ENCODE measurements at regions not wholly inside any gene's neighbourhood (a gene's known extent, or its start where the extent isn't known, plus 50 kb on each side); places are given as distances from the start of the nearest gene placed in this dataset.

DNA sequence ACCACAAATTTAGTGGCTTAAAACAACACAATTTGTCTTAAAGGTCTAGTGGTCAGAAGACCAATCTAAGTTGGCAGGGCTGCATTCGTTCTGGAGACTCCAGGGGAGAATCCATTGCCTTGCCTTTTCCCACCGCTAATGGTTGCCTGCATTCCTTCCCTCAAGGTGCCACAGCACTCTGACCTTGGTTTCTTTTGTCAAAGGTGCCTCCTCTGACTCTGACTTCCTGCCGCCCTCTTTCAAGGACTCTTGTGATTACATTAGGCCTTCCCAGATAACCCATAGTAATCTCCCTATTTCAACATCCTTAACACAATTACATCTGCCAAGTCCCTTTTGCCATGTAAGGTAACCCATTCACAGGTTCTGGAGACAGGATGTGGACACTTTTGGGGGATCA lies 145.3 kb downstream of the S1PR1 start:
- Histone ChIP-seq H3K4me3 (ENCODE audit: low read depth, low read length) (no peak overlapping the region), H3K27me3 (ENCODE audit: insufficient read depth, low read depth, severe bottlenecking) (peaks cover 38% of the 10 kb centered on the region), H3K36me3 (no peaks in the 10 kb centered on the region), H3K9me3 (ENCODE audit: severe bottlenecking) (no peaks in the 10 kb centered on the region), H3K27ac (no peak overlapping the region)
- DNase-seq, result no peak
- TF ChIP-seq, protein P1, sequence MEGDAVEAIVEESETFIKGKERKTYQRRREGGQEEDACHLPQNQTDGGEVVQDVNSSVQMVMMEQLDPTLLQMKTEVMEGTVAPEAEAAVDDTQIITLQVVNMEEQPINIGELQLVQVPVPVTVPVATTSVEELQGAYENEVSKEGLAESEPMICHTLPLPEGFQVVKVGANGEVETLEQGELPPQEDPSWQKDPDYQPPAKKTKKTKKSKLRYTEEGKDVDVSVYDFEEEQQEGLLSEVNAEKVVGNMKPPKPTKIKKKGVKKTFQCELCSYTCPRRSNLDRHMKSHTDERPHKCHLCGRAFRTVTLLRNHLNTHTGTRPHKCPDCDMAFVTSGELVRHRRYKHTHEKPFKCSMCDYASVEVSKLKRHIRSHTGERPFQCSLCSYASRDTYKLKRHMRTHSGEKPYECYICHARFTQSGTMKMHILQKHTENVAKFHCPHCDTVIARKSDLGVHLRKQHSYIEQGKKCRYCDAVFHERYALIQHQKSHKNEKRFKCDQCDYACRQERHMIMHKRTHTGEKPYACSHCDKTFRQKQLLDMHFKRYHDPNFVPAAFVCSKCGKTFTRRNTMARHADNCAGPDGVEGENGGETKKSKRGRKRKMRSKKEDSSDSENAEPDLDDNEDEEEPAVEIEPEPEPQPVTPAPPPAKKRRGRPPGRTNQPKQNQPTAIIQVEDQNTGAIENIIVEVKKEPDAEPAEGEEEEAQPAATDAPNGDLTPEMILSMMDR (IDR thresholded peaks at IDR 0.05; ENCODE audit: low read depth, low read length), result no peak

DNA sequence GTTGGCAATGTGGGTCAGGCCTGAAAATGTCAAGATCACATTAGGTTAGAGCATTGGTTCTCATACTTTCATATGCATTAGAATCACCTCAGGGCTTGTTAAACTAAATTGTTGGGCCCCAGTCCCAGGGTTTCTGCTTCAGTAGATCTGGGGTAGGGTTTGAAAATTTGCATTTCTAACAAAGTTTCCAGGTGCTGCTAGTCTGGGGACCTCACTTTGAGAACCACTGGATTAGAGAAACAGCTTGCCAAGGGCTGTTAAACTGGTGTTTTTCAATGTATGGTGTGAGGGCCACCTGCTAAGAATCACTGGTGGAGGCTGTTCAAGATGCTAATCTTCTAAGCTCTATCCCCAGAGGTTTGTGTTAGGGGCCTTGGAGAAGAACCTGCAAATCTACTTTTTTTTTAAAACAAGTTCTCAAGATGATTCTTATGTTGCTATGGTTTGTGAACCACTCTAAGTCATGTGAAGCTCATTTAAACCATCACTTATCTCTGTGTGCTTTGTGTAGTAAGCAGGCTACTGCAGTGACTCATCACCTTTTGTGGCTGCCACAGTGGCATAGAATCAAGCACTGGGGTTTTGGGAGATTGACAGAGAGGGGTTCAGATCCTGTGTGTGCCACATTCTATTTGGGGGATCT lies 152.2 kb downstream of the S1PR1 start:
- TF ChIP-seq, protein P1 (IDR thresholded peaks at IDR 0.05; ENCODE audit: low read depth, low read length), result no peak
- Histone ChIP-seq H3K27me3 (ENCODE audit: insufficient read depth, low read depth, severe bottlenecking) (peaks cover 52% of the 10 kb centered on the region), H3K27ac (no peak overlapping the region), H3K4me3 (ENCODE audit: low read depth, low read length) (no peak overlapping the region), H3K36me3 (no peaks in the 10 kb centered on the region), H3K9me3 (ENCODE audit: severe bottlenecking) (no peaks in the 10 kb centered on the region)
- DNase-seq, result no peak

DNA sequence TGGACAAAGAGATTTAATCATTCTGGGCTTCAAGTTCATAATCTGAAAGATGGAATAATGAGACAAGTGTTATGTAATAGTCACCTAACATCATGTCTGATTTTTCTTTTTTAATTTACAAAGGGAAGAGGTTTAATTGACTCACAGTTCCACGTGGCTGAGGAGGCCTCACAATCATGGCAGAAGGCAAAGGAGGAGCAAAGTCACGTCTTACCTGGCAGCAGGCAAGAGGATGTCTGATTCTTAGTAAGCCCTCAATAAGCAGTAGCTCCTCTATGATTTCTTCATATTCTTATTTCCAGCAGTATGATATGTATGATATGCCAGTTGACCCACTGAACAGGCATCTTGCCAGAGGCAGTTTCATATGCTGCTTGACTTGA lies 152.7 kb downstream of the S1PR1 start:
- TF ChIP-seq, protein P1 (IDR thresholded peaks at IDR 0.05; ENCODE audit: low read depth, low read length), result no peak
- Histone ChIP-seq H3K27me3 (ENCODE audit: insufficient read depth, low read depth, severe bottlenecking) (peaks cover 57% of the 10 kb centered on the region), H3K36me3 (no peaks in the 10 kb centered on the region), H3K27ac (no peak overlapping the region), H3K9me3 (ENCODE audit: severe bottlenecking) (no peaks in the 10 kb centered on the region), H3K4me3 (ENCODE audit: low read depth, low read length) (no peak overlapping the region)
- DNase-seq, result no peak

DNA sequence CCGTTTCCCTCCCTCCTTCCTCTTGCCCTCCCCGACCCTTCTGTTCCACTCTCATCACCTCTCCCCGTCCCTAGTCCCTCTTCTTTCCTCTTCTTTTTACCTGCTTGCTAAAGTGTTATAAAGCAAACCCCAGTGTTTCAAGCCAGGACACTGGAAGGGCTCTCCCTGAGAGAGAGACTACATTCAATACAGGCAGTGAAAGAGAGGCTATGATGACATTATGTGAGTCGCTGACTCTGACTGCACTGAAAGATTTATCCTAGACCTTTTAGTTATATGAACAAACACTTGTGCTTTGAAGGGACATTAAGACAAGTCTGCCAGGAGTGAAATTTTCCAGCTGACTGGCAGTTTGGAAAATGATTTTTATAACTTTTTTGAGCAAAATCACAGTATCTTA lies 155.7 kb downstream of the S1PR1 start:
- Histone ChIP-seq H3K27me3 (ENCODE audit: insufficient read depth, low read depth, severe bottlenecking) (peaks cover 73% of the 10 kb centered on the region), H3K36me3 (no peaks in the 10 kb centered on the region), H3K9me3 (ENCODE audit: severe bottlenecking) (no peaks in the 10 kb centered on the region), H3K4me3 (ENCODE audit: low read depth, low read length) (no peak overlapping the region), H3K27ac (no peak overlapping the region)
- DNase-seq, result no peak
- TF ChIP-seq, protein P1 (IDR thresholded peaks at IDR 0.05; ENCODE audit: low read depth, low read length), result no peak

DNA sequence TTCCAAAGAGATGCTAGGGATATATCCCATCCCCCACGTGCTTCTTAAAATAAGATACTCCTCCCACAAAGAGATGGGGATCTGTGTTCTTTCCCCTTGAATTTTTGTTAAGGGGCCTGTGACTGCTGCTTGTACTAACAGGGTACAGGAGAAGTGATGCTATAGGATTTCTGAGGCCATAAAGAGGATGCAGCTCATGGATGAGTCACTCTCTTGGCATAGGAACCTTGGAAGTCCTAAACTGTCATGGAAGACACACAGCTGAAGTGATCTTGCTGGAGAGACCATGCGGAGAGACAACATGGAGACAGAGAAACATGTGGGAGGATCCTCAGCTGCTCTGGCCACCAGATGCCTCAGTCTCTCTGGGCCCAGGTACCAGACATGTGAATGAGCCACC lies 157.2 kb downstream of the S1PR1 start:
- TF ChIP-seq, protein P1 (IDR thresholded peaks at IDR 0.05; ENCODE audit: low read depth, low read length), result no peak
- DNase-seq, result no peak
- Histone ChIP-seq H3K9me3 (ENCODE audit: severe bottlenecking) (no peaks in the 10 kb centered on the region), H3K4me3 (ENCODE audit: low read depth, low read length) (no peak overlapping the region), H3K36me3 (no peaks in the 10 kb centered on the region), H3K27me3 (ENCODE audit: insufficient read depth, low read depth, severe bottlenecking) (peaks cover 67% of the 10 kb centered on the region), H3K27ac (no peak overlapping the region)

DNA sequence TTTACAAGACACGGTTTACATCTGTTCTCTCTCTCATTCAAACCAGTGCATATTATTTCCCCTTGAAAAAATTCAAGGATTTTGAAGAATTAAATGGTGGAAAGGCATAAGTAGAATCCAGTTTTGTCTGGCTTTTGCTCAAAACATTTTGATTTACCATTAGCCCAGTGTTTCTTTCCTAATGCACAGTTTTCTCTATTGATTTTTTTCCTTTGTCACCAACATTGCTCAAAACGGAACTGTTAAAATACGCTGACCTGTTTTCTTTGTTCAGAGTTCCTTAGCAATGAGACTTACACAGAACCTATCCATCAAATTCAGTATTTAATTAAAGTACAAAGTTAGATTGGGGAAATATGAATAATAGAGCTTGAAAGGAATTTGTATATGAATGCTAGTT lies 162.4 kb downstream of the S1PR1 start:
- no peak for DNase-seq
- Histone ChIP-seq H3K27me3 (ENCODE audit: insufficient read depth, low read depth, severe bottlenecking) (peaks cover 39% of the 10 kb centered on the region), H3K27ac (no peak overlapping the region), H3K4me3 (ENCODE audit: low read depth, low read length) (no peak overlapping the region), H3K36me3 (no peaks in the 10 kb centered on the region), H3K9me3 (ENCODE audit: severe bottlenecking) (no peaks in the 10 kb centered on the region)
- TF ChIP-seq, protein P1 (IDR thresholded peaks at IDR 0.05; ENCODE audit: low read depth, low read length), result no peak
